Lung (tissue), 11 donors: ENCODE measurements at regions not wholly inside any gene's neighbourhood (a gene's known extent, or its start where the extent isn't known, plus 50 kb on each side); places are given as distances from the start of the nearest gene placed in this dataset.
A peak's percentile ranks its signal among the peaks of the same experiment; 100 is the strongest.

ENCODE experiments used
- ATAC-seq: fragments of 200-7000 bp; cut with Tn5 transposase; one replicate; pipeline ENCODE4 v1.9.1; 2020; ENCODE audit warnings: moderate number of reproducible peaks; ENCODE audit not compliant: insufficient read depth, low FRiP score
- DNase-seq, 3 donors: peaks; one replicate each; pipeline ENCODE4 v3.0.0-alpha.2; 2013 to 2017
- H3K27ac ChIP-seq, 2 donors: one replicate each; pipeline ENCODE4 v1.5.1; 2013; ENCODE audit warnings: mild to moderate bottlenecking in 2 of 2, moderate library complexity in 2 of 2, control low read depth in 1 of 2, inconsistent platforms in 1 of 2, low read depth in 1 of 2, low read length in 1 of 2
- H3K27me3 ChIP-seq, 3 donors: one replicate each; pipeline ENCODE4 v1.5.1; 2013; ENCODE audit warnings: low read length in 2 of 3; ENCODE audit not compliant: control insufficient read depth in 3 of 3, insufficient read depth in 3 of 3
- H3K36me3 ChIP-seq, 4 donors: one replicate each; pipeline ENCODE4 v1.5.1; 2013; ENCODE audit warnings: low read length in 4 of 4, mild to moderate bottlenecking in 1 of 4, moderate library complexity in 1 of 4; ENCODE audit not compliant: control insufficient read depth in 4 of 4, insufficient read depth in 4 of 4
- H3K4me1 ChIP-seq, 5 donors: one replicate each; pipeline ENCODE4 v1.5.1; 2013; ENCODE audit warnings: low read length in 5 of 5, mild to moderate bottlenecking in 2 of 5, moderate library complexity in 1 of 5; ENCODE audit not compliant: control insufficient read depth in 5 of 5, insufficient read depth in 5 of 5
- H3K4me3 ChIP-seq: one replicate; pipeline ENCODE4 v1.5.1; 2013; ENCODE audit warnings: mild to moderate bottlenecking, control low read depth, moderate library complexity
- H3K9ac ChIP-seq, 2 donors: one replicate each; pipeline ENCODE4 v1.5.1; 2013; ENCODE audit warnings: low read length in 2 of 2, control low read depth in 1 of 2; ENCODE audit not compliant: insufficient read depth in 1 of 2
- H3K9me3 ChIP-seq, 4 donors: one replicate each; pipeline ENCODE4 v1.5.1; 2013; ENCODE audit warnings: low read length in 3 of 4, mild to moderate bottlenecking in 1 of 4, moderate library complexity in 1 of 4; ENCODE audit not compliant: control insufficient read depth in 4 of 4, insufficient read depth in 3 of 4
- CTCF ChIP-seq: IDR thresholded peaks from 2 replicates; pipeline ENCODE4 v1.5.1; 2012; ENCODE audit warnings: mild to moderate bottlenecking; ENCODE audit errors: control extremely low read depth, extremely low read depth
- WGBS, 2 donors: extraction: QIAGEN DNeasy Blood & Tissue Kit; methylation state at CpG; one replicate each; pipeline ENCODE4 v1.1.7; 2013; 5-methylcytosine and 5-hydroxymethylcytosine counted together
- donor health status: control.
- donor health status: control.
- donor health status: Bipolar disorder and iron deficiency.
- donor health status: healthy.
- donor health status: DM: yes; HTN: yes; CAD: no.

- H3K4me3 ChIP-seq: no peak overlapping the region
- no peaks in the 10 kb centered on the region for H3K27me3 ChIP-seq
- no peak for DNase-seq
- WGBS, 2 donors: 86 to 90% methylated on average over 3 of the region's 3 CpGs
- peaks cover 0 to 3% (median 0%) of the 10 kb centered on the region in 5 donors for H3K4me1 ChIP-seq
- no peak for ATAC-seq
- no peak overlapping the region for H3K9ac ChIP-seq
- H3K9me3 ChIP-seq: no peaks in the 10 kb centered on the region
- no peak for TF ChIP-seq CTCF
- H3K27ac ChIP-seq: no peak overlapping the region
- H3K36me3 ChIP-seq: no peaks in the 10 kb centered on the region
Measured at GRCh38 chr12:105569886-105570285, 239.4 kb downstream of the C12orf75 start.

GRCh38 chr12:105570944-105571343, 240.5 kb downstream of the C12orf75 start:
- Histone ChIP-seq H3K27ac (no peak overlapping the region), H3K4me1 (peaks cover 0 to 3% (median 0%) of the 10 kb centered on the region in 5 donors), H3K27me3 (no peaks in the 10 kb centered on the region), H3K9me3 (no peaks in the 10 kb centered on the region), H3K9ac (no peak overlapping the region), H3K36me3 (no peaks in the 10 kb centered on the region), H3K4me3 (no peak overlapping the region)
- TF ChIP-seq CTCF: no peak
- ATAC-seq: no peak
- WGBS, 2 donors: 96 to 98% methylated on average over 4 of the region's 4 CpGs
- DNase-seq: no peak

- DNase-seq (peak in 2 of 3 donors; percentile 20 to 38), ATAC-seq (no peak)
- WGBS, 2 donors: 87 to 92% methylated on average over 3 of the region's 3 CpGs
- H3K27ac ChIP-seq: no peak overlapping the region
- no peaks in the 10 kb centered on the region for H3K36me3 ChIP-seq
- no peak for TF ChIP-seq CTCF
- no peaks in the 10 kb centered on the region for H3K27me3 ChIP-seq
- H3K9me3 ChIP-seq: no peaks in the 10 kb centered on the region
- H3K4me1 ChIP-seq: peaks cover 0 to 10% (median 0%) of the 10 kb centered on the region in 5 donors
- H3K9ac ChIP-seq: no peak overlapping the region
- H3K4me3 ChIP-seq: no peak overlapping the region
Measured at GRCh38 chr12:105573574-105573973, 243.1 kb downstream of the C12orf75 start.

- Histone ChIP-seq H3K4me1 (peaks cover 0 to 10% (median 0%) of the 10 kb centered on the region in 5 donors), H3K4me3 (no peak overlapping the region), H3K9ac (no peak overlapping the region), H3K27ac (no peak overlapping the region), H3K36me3 (no peaks in the 10 kb centered on the region), H3K27me3 (no peaks in the 10 kb centered on the region), H3K9me3 (no peaks in the 10 kb centered on the region)
- no peak for TF ChIP-seq CTCF
- 82 to 88% methylated on average over 5 of the region's 5 CpGs for WGBS, 2 donors
- ATAC-seq (no peak), DNase-seq (no peak)
Measured at GRCh38 chr12:105574056-105574715, 243.7 kb downstream of the C12orf75 start.
